Duodenal mucosa (tissue), 2 donors: ENCODE measurements at regions not wholly inside any gene's neighbourhood (a gene's known extent, or its start where the extent isn't known, plus 50 kb on each side); places are given as distances from the start of the nearest gene placed in this dataset.

Source experiments
- H3K27ac ChIP-seq: one replicate; pipeline ENCODE4 v1.7.0; 2013; ENCODE audit warnings: low read depth, low read length
- H3K27me3 ChIP-seq, 2 donors: one replicate each; pipeline ENCODE4 v1.7.0; 2013; ENCODE audit warnings: low read length in 2 of 2, control low read depth in 1 of 2; ENCODE audit not compliant: insufficient read depth in 2 of 2, control insufficient read depth in 1 of 2
- H3K36me3 ChIP-seq, 2 donors: one replicate each; pipeline ENCODE4 v1.7.0; 2013; ENCODE audit warnings: low read length in 2 of 2, control low read depth in 1 of 2; ENCODE audit not compliant: insufficient read depth in 2 of 2, control insufficient read depth in 1 of 2
- H3K4me1 ChIP-seq, 2 donors: one replicate each; pipeline ENCODE4 v1.7.0; 2013; ENCODE audit warnings: low read length in 2 of 2, control low read depth in 1 of 2; ENCODE audit not compliant: insufficient read depth in 2 of 2, control insufficient read depth in 1 of 2
- H3K4me3 ChIP-seq, 2 donors: one replicate each; pipeline ENCODE4 v1.7.0; 2013; ENCODE audit warnings: low read length in 2 of 2, low read depth in 1 of 2
- H3K9ac ChIP-seq, 2 donors: one replicate each; pipeline ENCODE4 v1.7.0; 2013; ENCODE audit warnings: low read length in 2 of 2, low read depth in 1 of 2
- H3K9me3 ChIP-seq, 2 donors: one replicate each; pipeline ENCODE4 v1.7.0; 2013; ENCODE audit warnings: low read length in 2 of 2, control low read depth in 1 of 2; ENCODE audit not compliant: control insufficient read depth in 1 of 2

GRCh38 chr13:62635161-62635560 is 1219.5 kb upstream of the PCDH20 start:
- Histone ChIP-seq H3K9me3 (peaks cover 0 to 4% of the 10 kb centered on the region in 2 donors), H3K4me3 (no peak overlapping the region), H3K9ac (no peak overlapping the region), H3K27me3 (no peaks in the 10 kb centered on the region), H3K27ac (no peak overlapping the region), H3K4me1 (no peaks in the 10 kb centered on the region), H3K36me3 (no peaks in the 10 kb centered on the region)

- Histone ChIP-seq H3K9me3 (peaks cover 0 to 7% of the 10 kb centered on the region in 2 donors), H3K27me3 (no peaks in the 10 kb centered on the region), H3K4me1 (no peaks in the 10 kb centered on the region), H3K4me3 (no peak overlapping the region), H3K36me3 (no peaks in the 10 kb centered on the region), H3K9ac (no peak overlapping the region), H3K27ac (no peak overlapping the region)
These were observed 1217.8 kb upstream of the PCDH20 start for GRCh38 chr13:62633448-62633847.

GRCh38 chr13:62631619-62632018 is 1216.0 kb upstream of the PCDH20 start:
- H3K4me3 ChIP-seq = no peak overlapping the region
- no peak overlapping the region for H3K27ac ChIP-seq
- no peak overlapping the region for H3K9ac ChIP-seq
- no peaks in the 10 kb centered on the region for H3K4me1 ChIP-seq
- H3K27me3 ChIP-seq = no peaks in the 10 kb centered on the region
- no peaks in the 10 kb centered on the region for H3K36me3 ChIP-seq
- peaks cover 0 to 3% of the 10 kb centered on the region in 2 donors for H3K9me3 ChIP-seq

- H3K36me3 ChIP-seq = no peaks in the 10 kb centered on the region
These were observed 1215.5 kb upstream of the PCDH20 start for GRCh38 chr13:62631124-62631523.

GRCh38 chr13:62629618-62630017 is 1214.0 kb upstream of the PCDH20 start:
- Histone ChIP-seq H3K27me3 (no peaks in the 10 kb centered on the region), H3K9ac (no peak overlapping the region), H3K36me3 (no peaks in the 10 kb centered on the region), H3K4me1 (no peaks in the 10 kb centered on the region), H3K9me3 (peaks cover 5 to 6% of the 10 kb centered on the region in 2 donors), H3K4me3 (no peak overlapping the region), H3K27ac (no peak overlapping the region)

More at GRCh38 chr13:62631124-62631523, 1215.5 kb upstream of the PCDH20 start:
- Histone ChIP-seq H3K4me1 (no peaks in the 10 kb centered on the region), H3K9me3 (peaks cover 0 to 5% of the 10 kb centered on the region in 2 donors), H3K27me3 (no peaks in the 10 kb centered on the region), H3K4me3 (no peak overlapping the region), H3K27ac (no peak overlapping the region), H3K9ac (no peak overlapping the region)

- Histone ChIP-seq H3K4me3 (no peak overlapping the region), H3K27ac (no peak overlapping the region), H3K27me3 (no peaks in the 10 kb centered on the region), H3K9ac (no peak overlapping the region), H3K9me3 (peaks cover 5 to 6% of the 10 kb centered on the region in 2 donors), H3K36me3 (no peaks in the 10 kb centered on the region), H3K4me1 (no peaks in the 10 kb centered on the region)
These were observed 1211.6 kb upstream of the PCDH20 start for GRCh38 chr13:62627226-62627625.

GRCh38 chr13:62626771-62627170 is 1211.1 kb upstream of the PCDH20 start:
- Histone ChIP-seq H3K4me1 (no peaks in the 10 kb centered on the region), H3K27ac (no peak overlapping the region), H3K36me3 (no peaks in the 10 kb centered on the region), H3K27me3 (no peaks in the 10 kb centered on the region), H3K9ac (no peak overlapping the region), H3K9me3 (peaks cover 5 to 6% of the 10 kb centered on the region in 2 donors), H3K4me3 (no peak overlapping the region)

- Histone ChIP-seq H3K9me3 (peaks cover 5 to 6% of the 10 kb centered on the region in 2 donors), H3K9ac (no peak overlapping the region), H3K4me1 (no peaks in the 10 kb centered on the region), H3K4me3 (no peak overlapping the region), H3K27me3 (no peaks in the 10 kb centered on the region), H3K27ac (no peak overlapping the region), H3K36me3 (no peaks in the 10 kb centered on the region)
These were observed 1209.7 kb upstream of the PCDH20 start for GRCh38 chr13:62625214-62625881.

GRCh38 chr13:62613819-62614218 is 1198.2 kb upstream of the PCDH20 start:
- H3K9me3 ChIP-seq = peaks cover 5 to 8% of the 10 kb centered on the region in 2 donors
- no peak overlapping the region for H3K9ac ChIP-seq
- no peak overlapping the region for H3K27ac ChIP-seq
- no peaks in the 10 kb centered on the region for H3K4me1 ChIP-seq
- H3K36me3 ChIP-seq = no peaks in the 10 kb centered on the region
- H3K27me3 ChIP-seq = no peaks in the 10 kb centered on the region
- H3K4me3 ChIP-seq = no peak overlapping the region

GRCh38 chr13:62611343-62611742 is 1195.7 kb upstream of the PCDH20 start:
- no peak overlapping the region for H3K27ac ChIP-seq
- no peaks in the 10 kb centered on the region for H3K4me1 ChIP-seq
- no peak overlapping the region for H3K9ac ChIP-seq
- no peaks in the 10 kb centered on the region for H3K27me3 ChIP-seq
- H3K9me3 ChIP-seq = peaks cover 4 to 8% of the 10 kb centered on the region in 2 donors
- no peaks in the 10 kb centered on the region for H3K36me3 ChIP-seq
- no peak overlapping the region for H3K4me3 ChIP-seq
